NCI-H2171 treated with DMSO at 0.1 percent for 48 hours (cell line): ENCODE measurements at regions not wholly inside any gene's neighbourhood (a gene's known extent, or its start where the extent isn't known, plus 50 kb on each side); places are given as distances from the start of the nearest gene placed in this dataset.
"Not testable (repeated sequence)": the region's sequence is repeated elsewhere in the genome, so short reads cannot be mapped to it uniquely, and the experiment has no call there.

Experiments
- DNase-seq: peaks from one replicate; lab custom pipeline; 2025; lab: John Stamatoyannopoulos, UW

DNA sequence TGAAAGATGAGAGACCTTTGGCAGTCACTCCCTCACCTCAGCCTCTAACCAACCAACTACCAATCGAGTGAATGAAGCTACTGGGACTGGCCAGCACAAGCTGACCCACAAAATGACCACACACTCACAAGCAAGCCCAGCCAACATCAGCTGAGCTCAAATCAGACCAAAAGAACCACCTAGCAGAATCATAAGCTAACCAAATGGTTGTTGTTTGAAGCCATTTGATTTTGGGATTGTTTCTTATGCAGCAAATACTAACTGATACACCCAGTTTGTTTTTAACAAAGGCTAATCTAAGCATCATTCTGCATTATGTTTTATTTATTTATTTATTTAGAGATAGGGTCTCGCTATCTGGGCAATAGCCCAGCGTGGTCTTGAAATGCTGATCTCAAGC, 310.4 kb downstream of the SETD4 start:
- DNase-seq = no peak

DNA sequence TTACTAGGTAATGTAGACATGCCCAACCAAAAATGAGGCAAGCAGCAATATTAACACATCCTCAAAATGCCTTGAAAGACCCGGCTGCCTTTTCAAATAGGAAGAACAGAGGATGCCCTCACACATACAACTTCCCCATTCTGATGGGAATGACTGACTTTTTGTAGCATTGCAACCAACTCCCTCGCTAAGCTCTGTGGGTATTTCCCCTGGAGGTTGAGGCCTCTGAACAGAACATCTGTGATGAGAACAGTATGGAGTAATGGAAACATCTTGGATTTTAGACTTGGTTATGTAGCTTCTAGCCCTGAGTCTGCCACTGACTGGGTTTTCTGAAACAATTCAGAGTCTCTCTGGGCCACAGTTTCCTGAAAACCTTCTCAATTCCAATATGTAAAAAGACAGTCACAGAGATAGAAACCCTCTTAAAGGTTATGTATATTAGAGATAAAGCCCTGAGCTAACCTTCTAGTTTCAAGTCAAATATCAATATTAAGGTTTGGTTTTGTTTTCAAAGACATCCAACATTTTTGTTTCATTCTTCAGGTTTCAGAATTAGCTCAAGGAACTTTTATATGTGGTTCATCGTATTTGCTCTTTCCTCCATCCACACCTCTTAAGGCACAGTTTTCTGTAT, 311.5 kb downstream of the SETD4 start:
- no peak for DNase-seq

DNA sequence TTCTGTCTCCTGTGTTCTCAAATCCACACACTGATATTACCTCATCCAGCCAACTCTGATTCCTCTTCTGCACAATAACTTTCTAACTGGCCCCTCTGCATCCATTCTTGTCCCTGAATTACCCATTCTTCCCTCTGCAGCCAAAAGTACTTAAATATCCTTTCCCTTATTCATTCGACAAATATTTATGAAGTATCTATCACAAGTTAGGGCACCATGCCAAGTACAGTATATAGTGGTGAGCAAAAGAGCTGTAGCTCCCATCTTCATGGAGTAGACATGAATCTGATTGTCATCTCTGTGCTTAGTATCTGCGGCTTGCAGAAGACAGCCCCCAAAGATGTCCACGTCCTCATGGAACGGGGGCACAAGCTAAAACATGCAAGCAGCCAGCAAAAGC, 316.8 kb downstream of the SETD4 start:
- no peak for DNase-seq

DNA sequence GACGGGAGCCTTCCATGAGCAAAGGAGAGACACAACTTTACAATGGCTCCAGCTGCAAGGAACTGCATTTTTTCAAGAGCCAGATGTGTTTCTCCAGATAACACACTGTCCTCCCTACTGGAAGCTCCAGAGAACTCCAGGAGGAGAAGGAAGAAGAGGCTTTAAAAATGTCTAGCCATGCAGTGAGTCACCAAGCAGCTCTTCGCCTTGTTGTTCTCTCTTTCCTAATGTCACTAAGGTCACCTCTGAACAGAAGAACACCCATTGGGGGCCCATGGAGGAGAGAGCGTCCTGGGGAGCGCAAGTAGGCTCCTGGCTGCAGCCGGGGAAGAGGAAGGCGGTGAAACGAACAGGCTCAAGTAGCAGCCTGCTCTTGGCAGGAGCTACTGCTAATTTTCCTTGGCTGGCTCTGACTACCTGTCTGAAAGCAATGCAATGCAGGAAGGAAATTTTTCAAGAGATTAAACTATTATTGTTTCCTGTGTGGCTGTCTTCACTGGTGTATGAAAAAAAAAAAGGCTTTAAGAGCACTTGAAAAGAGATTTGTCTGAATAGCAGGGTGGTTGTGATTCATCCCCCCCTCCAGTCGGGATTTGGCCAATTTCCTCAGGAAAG, 321.9 kb downstream of the SETD4 start:
- DNase-seq = no peak

DNA sequence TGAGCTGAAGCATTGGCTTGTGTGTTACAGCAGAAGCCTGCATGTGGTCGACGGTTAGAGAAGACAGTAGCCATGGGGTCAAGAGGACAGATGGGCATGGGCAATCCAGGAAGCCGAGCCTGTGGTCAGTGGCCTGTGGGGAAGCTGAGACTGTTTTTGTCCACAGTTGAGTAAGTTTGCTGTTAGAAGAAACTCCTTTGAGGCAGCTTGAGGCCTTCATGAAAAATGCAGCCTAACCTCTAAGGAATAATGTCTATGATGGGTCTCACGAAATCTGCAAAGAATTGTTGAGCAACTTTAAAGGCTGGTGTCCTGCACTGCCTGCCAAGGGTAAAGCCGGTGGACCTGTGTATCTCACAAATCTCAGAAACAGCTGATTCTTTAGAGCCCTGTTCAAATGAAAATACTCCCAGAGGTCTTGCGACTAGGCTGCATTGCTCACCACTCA, 322.4 kb downstream of the SETD4 start:
- DNase-seq = no peak

DNA sequence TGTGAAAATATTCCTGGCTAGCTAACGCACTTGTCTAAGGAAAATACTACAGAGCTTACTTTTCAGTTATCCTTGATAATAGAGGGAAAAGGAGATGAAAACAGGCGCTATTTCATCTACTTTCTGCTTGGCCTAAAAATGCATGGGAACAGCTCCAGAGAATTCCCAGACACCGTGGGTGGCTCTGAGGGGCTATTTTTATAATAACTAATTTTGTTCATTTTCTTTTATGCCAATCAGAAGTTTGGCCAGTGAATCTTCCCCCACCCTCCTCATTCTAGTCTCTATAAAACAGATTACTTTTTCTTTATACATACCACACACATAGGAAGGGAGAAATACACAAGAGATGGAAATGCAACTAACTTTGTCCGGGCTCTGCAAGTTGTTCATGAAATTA, 322.9 kb downstream of the SETD4 start:
- no peak for DNase-seq

DNA sequence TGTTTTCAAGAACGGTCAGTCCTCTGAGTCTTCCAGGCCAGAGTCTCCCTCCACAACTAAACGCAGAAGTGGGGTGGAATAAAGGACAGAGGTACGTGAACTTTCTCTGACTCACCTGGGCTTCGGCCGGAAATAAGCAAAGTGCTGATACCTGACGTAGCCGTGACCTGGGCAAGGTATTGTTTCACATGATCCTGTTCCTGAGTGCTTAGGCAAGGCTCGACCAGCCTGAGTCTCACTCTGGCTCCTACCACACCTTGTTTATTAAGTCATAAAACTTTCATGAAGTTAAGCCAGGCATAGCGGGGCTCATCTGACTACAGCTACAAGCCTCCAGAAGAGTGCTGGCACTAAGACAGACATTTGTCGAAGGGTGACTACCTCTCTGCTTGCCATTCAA, 327.5 kb downstream of the SETD4 start:
- no peak for DNase-seq

DNA sequence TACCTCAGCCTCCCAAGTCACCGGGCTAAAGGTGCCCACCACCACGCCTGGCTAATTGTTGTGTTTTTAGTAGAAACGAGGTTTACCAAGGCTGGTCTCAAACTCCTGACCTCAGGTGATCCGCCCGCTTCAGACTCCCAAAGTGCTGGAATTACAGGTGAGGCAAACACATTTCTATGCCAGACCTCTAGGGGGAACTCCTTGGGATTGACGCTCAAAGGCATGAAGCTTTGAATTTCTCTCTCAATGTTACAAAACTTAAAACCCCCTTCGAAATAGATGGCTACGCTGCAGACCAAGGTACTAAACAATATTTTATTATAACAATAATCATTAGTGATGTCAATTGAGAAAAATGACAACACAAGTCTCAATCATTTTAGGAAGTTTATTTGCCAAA, 330.0 kb downstream of the SETD4 start:
- DNase-seq = no peak

DNA sequence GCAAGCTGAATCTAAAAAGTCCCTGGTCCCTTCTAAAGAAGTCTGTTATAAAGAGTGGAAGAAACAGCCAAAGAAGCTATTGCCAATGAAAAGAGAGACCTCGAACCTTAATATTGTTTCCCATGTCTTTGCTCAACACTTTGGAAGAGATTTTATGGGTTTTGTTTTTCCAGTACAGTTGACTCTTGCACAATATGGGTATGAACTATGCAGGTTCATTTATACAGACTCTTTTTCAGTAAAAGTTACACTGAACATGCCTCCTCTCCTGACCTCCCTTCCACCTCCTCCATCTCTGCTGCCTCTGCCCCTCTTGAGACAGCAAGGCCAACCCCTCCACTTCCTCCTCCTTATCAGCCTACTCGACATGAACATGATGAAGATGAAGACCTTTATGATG, 332.5 kb downstream of the SETD4 start:
- DNase-seq = no peak

DNA sequence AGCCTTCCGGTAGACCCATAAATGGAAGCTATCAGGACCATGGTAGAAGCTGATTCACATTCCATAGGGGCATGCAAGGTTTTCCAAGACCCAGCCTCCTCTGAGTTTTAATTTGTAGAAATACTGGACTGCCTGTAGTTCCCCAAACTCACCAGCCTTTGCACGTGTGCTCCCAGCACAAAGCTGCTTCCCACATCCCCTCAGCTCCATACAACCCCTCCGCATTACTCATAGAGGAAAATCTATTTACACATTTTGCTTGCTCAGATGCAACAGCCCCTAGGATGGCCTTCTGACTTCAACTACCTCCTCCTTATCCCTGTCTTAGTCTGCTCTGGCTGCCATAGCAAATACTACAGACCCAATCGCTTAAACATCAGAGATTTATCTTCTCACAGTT, 336.2 kb downstream of the SETD4 start:
- DNase-seq = no peak

DNA sequence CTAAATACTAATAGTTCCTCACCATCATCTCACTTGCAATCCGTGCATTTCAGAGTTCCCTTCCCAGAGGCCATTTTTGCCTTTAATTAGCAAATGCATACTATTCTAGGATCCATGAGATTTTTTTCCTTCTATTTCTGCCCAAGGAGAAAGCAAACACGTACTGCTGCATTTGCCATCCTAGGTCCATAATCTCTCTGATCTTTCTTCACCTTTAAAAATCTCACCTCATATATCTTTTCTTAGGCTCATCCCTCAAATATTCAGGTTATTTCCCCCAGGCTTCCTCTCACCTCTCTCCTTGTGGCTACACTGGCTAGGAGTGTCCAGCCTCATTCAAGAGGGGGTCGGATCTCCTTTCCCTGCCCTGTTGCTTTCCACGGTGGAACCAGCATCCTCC, 338.6 kb downstream of the SETD4 start:
- no peak for DNase-seq

DNA sequence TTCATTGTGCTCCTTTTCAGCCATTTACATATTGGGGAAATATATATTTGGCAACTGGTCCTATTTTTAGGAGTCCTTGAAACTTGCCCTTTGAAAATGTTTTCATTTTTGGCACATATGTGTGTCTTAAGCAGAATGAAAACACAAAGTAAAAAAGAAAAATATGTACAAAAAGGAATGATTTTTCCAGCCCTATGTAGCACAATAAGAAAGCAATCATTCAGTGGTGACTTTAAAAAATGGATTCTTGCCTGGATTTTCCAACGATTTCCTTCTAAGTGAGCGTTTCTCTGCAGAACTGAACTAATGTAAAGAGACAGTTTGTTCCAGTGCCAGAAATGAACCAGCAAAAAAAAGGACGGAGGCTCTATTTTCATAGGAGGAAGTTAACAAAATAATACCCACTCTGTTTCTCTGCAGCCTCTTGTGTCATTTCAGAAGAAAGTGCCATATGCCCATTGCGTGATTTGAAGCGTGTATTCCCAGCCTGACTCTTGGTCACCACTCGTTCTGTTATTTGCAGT, 340.1 kb downstream of the SETD4 start:
- no peak for DNase-seq

DNA sequence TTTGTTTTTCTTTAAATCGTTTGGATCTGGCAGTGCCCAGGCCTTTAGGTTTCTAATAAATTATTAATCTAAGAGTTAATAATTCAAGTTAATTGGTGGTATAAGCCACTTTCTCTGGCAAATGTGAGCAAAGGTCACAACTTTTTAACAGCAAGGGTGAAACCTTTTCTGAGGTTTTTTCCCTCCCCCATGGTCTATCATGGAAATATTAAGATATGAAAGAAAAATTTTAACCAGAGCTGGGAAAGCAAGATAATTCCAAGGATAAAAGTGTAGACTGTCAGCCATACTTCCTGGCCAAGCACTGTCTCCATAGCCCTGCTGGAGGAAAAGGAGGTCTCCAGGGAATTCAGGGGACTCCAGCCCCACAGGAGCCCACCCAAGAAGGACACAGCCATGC, 341.2 kb downstream of the SETD4 start:
- no peak for DNase-seq

DNA sequence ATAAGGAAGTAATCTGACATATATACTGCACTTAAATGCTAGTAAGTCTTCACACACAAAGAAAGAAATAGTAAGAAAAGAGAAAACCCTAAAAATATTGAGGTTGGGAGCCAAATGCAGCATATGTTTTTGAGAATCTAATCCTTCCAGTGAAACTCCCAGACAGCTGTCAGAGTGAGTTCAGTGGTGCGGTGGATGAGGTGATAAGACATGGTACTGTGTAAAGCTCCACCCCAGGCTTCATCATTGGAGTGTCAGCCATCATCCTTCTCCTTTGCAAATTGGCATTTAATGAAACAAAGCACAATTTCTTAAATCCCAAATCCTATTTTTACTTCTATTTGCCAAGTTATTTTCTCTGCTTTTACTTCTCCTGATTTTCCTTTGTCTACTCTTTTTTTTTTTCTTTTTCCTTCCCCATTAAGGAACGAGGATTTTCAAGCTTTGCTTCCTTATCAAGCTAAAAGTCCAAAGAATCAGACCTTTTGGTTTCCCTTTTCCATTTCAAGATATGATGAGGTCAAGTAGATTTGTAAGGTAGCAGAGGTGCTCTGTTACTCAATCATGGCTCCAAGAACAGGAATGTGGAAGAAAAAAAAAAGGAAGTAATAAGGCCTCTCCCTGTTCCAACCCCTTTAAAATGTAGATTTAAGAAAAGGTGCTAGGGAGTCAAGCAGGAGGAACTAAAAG, 343.3 kb downstream of the SETD4 start:
- DNase-seq = no peak

DNA sequence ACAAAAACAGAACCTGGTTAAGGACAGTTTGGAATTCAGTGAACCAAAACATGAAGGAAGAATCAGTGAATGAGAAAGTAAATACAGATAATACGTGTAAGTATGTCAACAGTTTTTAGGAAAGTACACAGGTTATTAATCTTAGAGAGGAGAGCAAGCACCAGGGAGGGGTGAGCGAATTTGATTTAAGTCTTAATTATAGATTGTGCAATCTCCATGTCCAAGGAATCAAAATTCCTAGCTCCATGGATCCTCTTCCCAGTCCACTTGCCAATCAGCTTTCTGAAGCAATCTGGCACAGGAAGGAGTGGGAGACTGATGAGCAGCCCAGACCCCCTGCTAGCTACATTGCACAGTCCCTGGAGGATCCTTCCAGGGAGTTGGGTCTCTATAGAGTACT, 346.4 kb downstream of the SETD4 start:
- DNase-seq = no peak

DNA sequence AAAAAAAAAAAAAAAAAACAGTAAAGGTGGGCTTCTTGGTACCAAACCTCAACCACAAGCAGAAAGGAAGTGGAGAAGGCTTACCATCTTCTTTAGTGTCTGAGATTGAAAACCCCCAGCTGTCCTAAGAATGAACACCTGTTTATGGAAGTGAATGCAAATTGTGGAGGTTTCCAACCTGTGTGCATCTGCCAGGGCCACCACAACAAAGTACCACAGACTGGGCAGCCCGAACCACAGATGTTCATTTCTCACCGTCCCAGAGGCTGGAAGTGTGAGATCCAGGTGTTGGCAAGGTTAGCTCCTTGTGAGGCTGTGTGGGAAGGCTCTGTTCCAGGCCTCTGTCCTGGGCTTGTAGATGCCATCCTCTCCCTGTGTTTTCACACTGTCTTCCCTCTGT, 348.7 kb downstream of the SETD4 start:
- DNase-seq = no peak

DNA sequence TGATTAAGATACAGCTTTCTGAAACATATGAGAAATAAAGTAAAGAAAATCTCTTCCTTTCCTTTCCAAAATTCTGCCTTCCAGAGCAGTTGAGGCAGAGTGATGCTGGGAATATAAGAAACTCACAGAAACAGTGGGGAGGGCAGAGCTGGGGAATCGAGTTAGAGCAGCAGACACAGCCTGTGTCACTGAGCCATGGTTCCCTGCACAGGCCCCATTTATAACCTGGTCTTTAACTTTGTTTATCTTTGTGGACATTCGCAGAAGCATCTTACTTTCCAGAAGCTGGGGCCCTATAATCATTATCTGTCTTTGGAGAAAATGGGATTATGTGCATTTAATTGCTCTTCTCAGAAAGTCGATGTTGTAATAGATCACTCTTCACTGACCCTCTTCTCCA, 349.1 kb downstream of the SETD4 start:
- DNase-seq = no peak

DNA sequence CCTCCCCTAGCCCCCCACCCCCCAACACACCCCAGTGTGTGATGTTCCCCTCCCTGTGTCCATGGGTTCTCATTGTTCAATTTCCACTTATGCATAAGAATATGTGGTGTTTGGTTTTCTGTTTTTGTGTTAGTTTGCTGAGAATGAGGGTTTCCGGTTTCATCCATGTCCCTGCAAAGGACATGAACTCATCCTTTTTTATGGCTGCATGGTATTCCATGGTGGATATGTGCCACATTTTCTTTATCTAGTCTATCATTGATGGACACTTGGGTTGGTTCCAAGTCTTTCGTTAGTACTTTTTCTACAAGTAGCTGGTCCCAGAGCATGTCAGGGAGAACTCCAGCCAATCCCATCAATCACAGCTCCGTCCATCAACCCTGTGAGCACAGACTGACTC, 350.3 kb downstream of the SETD4 start:
- DNase-seq = not testable (repeated sequence)

DNA sequence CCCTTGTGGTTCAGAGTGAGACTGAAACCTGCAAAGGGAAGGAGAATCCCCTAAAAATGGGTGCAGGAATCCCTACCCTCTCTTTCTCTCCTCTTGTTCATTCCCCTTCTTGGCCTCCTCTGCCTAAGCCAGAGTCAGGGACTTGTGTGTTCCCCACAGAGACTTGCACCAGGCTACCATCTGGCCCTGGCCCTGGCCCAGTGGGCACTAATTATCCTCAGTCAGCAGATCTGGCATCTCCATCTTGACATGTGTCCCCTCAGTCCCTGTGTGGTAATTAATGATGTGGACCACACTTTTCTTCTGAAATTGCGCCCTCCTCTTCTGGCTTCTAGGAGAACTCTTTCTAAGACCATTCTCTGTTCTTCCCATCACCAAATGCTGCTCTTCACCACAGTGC, 354.4 kb downstream of the SETD4 start:
- DNase-seq = no peak

DNA sequence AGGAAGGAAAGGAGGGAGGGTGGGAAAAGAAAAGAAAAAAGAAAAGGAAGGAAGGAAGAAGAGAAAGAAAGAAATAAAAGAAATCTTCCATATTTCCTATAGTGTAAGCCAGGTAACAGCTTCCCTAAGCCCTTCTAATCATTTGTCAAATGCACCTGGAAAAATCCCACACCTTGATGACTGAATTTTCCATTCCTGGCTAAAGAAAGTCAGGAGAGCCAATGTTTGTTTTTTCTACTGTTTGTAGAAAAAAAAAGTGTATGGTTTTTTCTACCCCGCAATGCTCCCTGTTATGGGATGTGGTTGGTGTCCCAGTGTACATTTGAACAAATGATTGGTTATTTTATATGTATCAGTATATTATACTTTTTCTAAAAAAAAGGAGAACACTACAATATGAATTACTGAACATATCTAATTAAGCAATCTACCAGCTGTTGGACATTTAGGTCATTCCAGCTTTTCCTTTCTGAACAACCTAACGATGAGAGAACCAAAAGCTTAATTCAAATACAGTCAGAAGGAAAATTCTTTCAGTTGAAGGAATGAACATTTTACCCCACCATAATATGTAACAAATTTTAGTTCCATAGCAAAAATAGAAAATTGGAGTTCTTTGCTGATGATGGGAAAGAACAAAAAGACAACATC, 355.0 kb downstream of the SETD4 start:
- DNase-seq = no peak

DNA sequence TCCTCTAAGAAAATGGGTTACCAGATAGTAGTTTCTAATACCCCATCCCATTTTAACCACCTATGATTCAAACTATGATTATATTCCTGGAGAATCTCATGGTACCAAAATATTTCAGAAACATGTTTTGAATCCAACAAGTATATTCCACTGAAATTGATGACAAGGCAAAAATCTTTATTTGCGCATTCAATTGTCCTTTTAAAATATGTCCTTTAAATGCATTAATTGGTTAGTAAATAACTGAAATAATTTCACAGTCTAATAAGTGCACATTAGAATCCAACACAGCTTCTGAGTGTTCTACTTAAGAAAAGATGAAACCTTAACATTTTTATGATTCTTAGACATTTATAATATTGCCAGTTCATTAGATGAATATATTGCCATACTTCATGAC, 356.6 kb downstream of the SETD4 start:
- DNase-seq = no peak

DNA sequence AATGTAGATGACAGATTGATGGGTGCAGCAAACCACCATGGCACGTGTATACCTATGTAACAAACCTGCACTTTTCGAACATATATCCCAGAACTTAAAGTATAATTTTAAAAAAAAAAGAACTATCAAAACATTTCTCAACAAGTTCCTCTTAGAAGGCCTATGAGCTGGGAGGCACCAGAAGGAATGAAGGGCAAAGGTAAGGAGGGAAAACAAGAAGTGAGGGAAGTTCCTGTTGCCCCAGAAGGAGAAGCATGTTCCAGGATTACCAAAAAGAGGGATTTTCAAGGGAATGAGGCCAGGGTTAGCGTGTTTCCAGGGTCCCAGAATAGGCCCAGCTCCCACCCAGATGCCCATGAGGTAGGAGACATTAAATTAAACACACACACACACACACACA, 361.0 kb downstream of the SETD4 start:
- no peak for DNase-seq

DNA sequence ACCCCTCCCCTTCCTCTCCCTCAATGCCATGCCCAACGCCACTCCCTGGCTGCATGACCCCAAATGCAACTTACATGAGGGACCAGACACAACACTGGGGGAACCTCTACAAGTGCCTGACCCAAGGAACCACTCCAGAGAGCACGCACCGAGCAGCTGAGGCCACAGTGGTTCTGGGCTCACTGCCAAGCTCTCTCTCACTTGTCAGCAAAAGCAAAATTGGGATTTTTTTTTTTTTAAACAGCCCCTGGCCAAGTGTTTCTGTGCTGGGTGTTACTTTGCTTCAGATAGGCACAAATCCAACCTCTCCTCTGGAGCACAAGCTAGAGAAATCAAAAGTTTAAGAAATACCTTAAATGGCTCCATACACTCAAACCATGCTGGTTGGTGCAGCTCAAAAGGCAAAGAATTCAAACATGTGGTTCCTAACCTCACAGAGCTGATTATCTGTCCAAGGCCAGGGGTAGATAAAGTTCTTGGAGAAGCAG, 363.0 kb downstream of the SETD4 start:
- peak; percentile 5 for DNase-seq
